ENCODE measurements at regions not wholly inside any gene's neighbourhood (a gene's known extent, or its start where the extent isn't known, plus 50 kb on each side); places are given as distances from the start of the nearest gene placed in this dataset.

DNA sequence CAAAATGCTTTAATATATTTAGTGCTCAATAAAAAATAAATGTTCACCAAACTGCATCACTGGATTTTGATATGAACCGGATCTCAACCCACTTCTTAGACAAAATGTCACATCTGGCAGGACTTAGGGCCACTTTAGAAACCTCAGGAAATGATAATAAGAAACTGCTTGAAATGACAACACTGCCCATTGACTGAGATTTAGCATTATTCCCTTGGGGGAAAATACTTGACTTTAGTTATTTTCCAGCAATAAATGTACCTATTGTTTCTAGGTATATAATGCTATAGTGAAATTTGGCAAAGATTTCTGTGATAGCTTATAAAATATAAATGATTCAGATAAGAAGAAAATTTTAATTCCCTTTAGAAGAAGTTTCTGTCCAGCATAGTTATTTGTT, 195.1 kb downstream of the ICOS start:
- DNase-seq (ENCODE audit: low read depth in 4 of 6, low spot score in 6 of 6), result no peak
- H3K9me3 ChIP-seq (ENCODE audit: control insufficient read depth, insufficient read depth, low read length), result no peaks in the 10 kb centered on the region

DNA sequence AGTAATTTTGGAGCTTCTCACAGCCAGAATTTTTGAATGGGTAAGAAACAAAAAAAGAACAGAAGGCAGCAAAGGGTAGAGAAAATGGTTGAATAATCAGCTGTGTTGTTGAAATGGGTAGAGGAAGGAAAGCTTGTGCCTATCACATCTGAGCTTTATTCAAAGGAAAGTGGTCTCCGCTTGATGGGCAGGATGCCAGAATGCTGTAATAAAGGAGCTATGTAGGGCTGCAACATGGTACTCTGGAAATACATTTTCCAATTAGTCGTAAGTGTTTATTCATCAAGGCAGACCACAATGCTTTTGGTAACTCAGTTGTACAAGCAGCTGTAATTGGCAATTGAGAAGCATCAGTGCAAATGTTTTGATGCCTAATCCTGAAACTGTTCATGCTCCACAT, 196.9 kb downstream of the ICOS start:
- Histone ChIP-seq H3K27ac (ENCODE audit: low read depth, low read length) (no peak overlapping the region), H3K9me3 (ENCODE audit: control insufficient read depth, insufficient read depth, low read length) (no peaks in the 10 kb centered on the region), H3K4me3 (ENCODE audit: low read depth, low read length) (no peak overlapping the region), H3K36me3 (ENCODE audit: control insufficient read depth, insufficient read depth, low read length) (no peaks in the 10 kb centered on the region), H3K4me1 (ENCODE audit: control insufficient read depth, insufficient read depth, low read length) (no peaks in the 10 kb centered on the region), H3K27me3 (ENCODE audit: control insufficient read depth, insufficient read depth, low read length) (no peaks in the 10 kb centered on the region)
- WGBS (ENCODE audit: insufficient coverage), result 60% methylated on average over 2 of the region's 2 CpGs
- peak in 2 of 6 donors; percentile 73 to 78 for DNase-seq (ENCODE audit: low read depth in 4 of 6, low spot score in 6 of 6)

More for the DNA sequence above, 195.1 kb downstream of the ICOS start:
- no peaks in the 10 kb centered on the region for H3K4me1 ChIP-seq (ENCODE audit: control insufficient read depth, insufficient read depth, low read length)
- H3K4me3 ChIP-seq (ENCODE audit: low read depth, low read length), result no peak overlapping the region
- no CpG with 5 or more reads among the region's 1 CpG for WGBS (ENCODE audit: insufficient coverage)
- no peaks in the 10 kb centered on the region for H3K27me3 ChIP-seq (ENCODE audit: control insufficient read depth, insufficient read depth, low read length)
- no peak overlapping the region for H3K27ac ChIP-seq (ENCODE audit: low read depth, low read length)
- no peaks in the 10 kb centered on the region for H3K36me3 ChIP-seq (ENCODE audit: control insufficient read depth, insufficient read depth, low read length)

DNA sequence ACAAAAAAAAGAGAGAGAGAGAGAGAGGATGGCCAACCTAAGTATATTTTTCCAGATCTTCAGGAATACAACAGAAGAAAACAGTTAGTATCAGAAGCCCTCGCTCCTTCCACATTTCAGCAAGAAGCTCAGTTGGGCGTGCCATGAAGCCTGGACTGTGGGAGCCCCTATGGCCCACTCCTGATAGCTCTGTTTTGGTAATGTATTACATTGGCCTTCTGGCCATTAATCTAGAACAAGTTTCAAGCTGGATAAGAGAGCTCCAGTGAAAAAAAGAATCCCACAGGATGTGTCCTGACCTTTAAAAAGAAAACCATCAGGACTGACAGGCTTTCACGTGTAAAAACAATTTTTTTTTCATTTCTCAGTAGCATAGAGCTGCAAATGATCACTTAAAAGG, 197.9 kb downstream of the ICOS start:
- Histone ChIP-seq H3K9me3 (ENCODE audit: control insufficient read depth, insufficient read depth, low read length) (no peaks in the 10 kb centered on the region), H3K36me3 (ENCODE audit: control insufficient read depth, insufficient read depth, low read length) (no peaks in the 10 kb centered on the region), H3K27ac (ENCODE audit: low read depth, low read length) (no peak overlapping the region), H3K4me1 (ENCODE audit: control insufficient read depth, insufficient read depth, low read length) (no peaks in the 10 kb centered on the region), H3K27me3 (ENCODE audit: control insufficient read depth, insufficient read depth, low read length) (no peaks in the 10 kb centered on the region), H3K4me3 (ENCODE audit: low read depth, low read length) (no peak overlapping the region)
- DNase-seq (ENCODE audit: low read depth in 4 of 6, low spot score in 6 of 6), result no peak
- no CpG with 5 or more reads among the region's 3 CpGs for WGBS (ENCODE audit: insufficient coverage)

DNA sequence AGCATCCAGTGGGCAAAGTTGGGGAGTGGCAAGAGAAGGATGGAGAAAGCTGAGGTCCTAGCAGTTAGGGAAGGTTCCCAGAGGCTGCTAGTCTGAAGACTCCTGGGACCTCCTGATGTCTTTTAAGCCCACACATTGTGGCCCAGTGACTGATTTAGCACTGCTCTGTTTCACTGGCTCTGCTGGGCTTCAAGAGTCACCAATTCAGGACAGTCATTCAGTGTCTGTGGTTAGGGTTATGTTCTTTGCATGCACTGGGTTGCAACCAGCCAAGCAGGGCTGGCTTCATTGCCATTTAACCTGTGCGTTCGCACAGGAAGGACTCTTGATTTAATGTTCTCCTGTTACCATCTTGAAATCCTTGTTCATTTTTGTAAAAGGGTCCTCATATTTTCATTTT, 199.2 kb downstream of the ICOS start:
- Histone ChIP-seq H3K27me3 (ENCODE audit: control insufficient read depth, insufficient read depth, low read length) (no peaks in the 10 kb centered on the region), H3K4me1 (ENCODE audit: control insufficient read depth, insufficient read depth, low read length) (no peaks in the 10 kb centered on the region), H3K27ac (ENCODE audit: low read depth, low read length) (no peak overlapping the region), H3K36me3 (ENCODE audit: control insufficient read depth, insufficient read depth, low read length) (no peaks in the 10 kb centered on the region), H3K9me3 (ENCODE audit: control insufficient read depth, insufficient read depth, low read length) (no peaks in the 10 kb centered on the region), H3K4me3 (ENCODE audit: low read depth, low read length) (no peak overlapping the region)
- DNase-seq (ENCODE audit: low read depth in 4 of 6, low spot score in 6 of 6), result no peak
- WGBS (ENCODE audit: insufficient coverage), result 100% methylated on average over 2 of the region's 2 CpGs

DNA sequence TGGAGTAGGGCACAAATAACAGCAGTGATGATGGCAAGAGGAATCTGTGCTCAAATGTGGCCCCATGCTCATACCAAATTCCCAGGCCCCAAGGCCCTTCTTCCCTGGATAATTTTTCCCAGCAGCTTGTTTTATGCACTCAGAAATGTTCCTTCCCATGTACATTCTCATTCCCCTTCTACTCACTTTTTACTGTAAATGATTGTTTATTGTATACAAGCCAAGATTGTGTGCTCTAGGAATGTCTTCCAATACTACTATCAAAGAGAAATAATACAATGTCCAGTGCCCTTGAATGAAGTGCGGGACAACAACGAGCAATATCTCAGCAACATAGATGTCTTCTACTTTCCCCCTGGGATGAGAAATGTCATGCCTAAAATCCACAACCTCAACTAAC, 201.6 kb downstream of the ICOS start:
- H3K4me3 ChIP-seq (ENCODE audit: low read depth, low read length), result no peak overlapping the region
- H3K4me1 ChIP-seq (ENCODE audit: control insufficient read depth, insufficient read depth, low read length), result no peaks in the 10 kb centered on the region
- 86% methylated on average over 2 of the region's 2 CpGs for WGBS (ENCODE audit: insufficient coverage)
- no peaks in the 10 kb centered on the region for H3K9me3 ChIP-seq (ENCODE audit: control insufficient read depth, insufficient read depth, low read length)
- H3K27ac ChIP-seq (ENCODE audit: low read depth, low read length), result no peak overlapping the region
- no peaks in the 10 kb centered on the region for H3K36me3 ChIP-seq (ENCODE audit: control insufficient read depth, insufficient read depth, low read length)
- DNase-seq (ENCODE audit: low read depth in 4 of 6, low spot score in 6 of 6), result no peak
- no peaks in the 10 kb centered on the region for H3K27me3 ChIP-seq (ENCODE audit: control insufficient read depth, insufficient read depth, low read length)

DNA sequence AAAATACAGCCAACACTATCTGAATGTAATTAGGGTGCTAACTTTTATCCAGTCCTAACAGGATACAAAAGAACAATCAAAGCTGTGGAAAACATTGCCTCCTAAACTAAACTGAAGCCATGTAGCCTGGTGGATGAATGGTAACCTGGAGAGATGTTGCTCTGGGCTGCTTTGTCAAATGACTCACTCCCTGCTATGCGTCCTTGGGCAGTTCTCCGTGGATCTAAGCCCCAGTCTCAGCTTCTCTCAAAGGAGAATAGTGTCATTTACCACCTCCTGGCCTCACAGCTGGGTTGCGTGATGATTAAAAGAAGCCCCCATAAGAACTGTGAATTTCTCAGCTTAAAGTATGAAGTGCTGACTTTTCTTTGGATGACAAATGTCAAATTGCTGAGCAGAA, 203.7 kb downstream of the ICOS start:
- Histone ChIP-seq H3K9me3 (ENCODE audit: control insufficient read depth, insufficient read depth, low read length) (no peaks in the 10 kb centered on the region), H3K27ac (ENCODE audit: low read depth, low read length) (no peak overlapping the region), H3K4me1 (ENCODE audit: control insufficient read depth, insufficient read depth, low read length) (peaks cover 12% of the 10 kb centered on the region), H3K36me3 (ENCODE audit: control insufficient read depth, insufficient read depth, low read length) (no peaks in the 10 kb centered on the region), H3K4me3 (ENCODE audit: low read depth, low read length) (no peak overlapping the region), H3K27me3 (ENCODE audit: control insufficient read depth, insufficient read depth, low read length) (no peaks in the 10 kb centered on the region)
- 80% methylated on average over 1 of the region's 3 CpGs for WGBS (ENCODE audit: insufficient coverage)
- DNase-seq (ENCODE audit: low read depth in 4 of 6, low spot score in 6 of 6), result no peak

DNA sequence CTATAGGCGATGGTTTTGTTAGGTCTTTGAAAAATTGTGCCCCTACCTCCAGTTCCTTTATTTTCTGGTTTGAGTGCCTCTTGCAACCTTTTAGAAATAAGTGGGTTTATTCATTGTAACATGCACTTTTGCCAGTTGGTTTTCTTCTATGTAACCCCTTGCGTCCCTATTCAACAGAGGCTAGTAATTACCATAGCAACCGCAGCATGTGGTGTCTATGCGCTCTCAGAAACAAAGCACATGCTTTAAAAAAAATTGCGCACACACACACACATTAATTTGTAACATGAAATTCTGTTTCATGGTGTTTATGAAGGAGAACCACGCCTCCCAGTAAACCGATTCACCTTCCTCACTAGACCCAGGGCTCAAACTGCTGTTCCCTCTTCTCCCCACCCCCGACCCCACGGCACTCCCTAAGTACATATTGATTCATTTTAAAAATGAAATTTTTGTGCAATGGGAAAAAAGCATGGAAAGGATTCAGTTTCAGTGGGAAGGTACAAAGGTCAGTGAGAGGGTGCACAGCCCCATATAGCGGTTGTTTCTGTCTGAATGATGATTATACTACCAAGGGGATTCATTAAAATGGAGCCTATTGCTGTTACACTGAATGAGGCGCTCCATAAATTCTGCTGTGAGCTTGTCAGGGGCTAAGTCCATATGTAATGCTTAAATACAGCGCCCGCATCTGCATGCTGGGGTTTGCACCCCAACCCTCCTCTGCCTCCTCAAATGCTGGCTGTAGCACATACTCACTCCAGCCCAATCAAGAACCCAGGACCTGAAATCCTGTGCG, 206.9 kb downstream of the ICOS start:
- WGBS (ENCODE audit: insufficient coverage), result 54% methylated on average over 7 of the region's 14 CpGs
- Histone ChIP-seq H3K27ac (ENCODE audit: low read depth, low read length) (no peak overlapping the region), H3K27me3 (ENCODE audit: control insufficient read depth, insufficient read depth, low read length) (peaks cover 2% of the 10 kb centered on the region), H3K9me3 (ENCODE audit: control insufficient read depth, insufficient read depth, low read length) (no peaks in the 10 kb centered on the region), H3K36me3 (ENCODE audit: control insufficient read depth, insufficient read depth, low read length) (no peaks in the 10 kb centered on the region), H3K4me1 (ENCODE audit: control insufficient read depth, insufficient read depth, low read length) (peaks cover 16% of the 10 kb centered on the region), H3K4me3 (ENCODE audit: low read depth, low read length) (no peak overlapping the region)
- DNase-seq (ENCODE audit: low read depth in 4 of 6, low spot score in 6 of 6), result peak in 3 of 6 donors; percentile 43 to 93 (median 77)

DNA sequence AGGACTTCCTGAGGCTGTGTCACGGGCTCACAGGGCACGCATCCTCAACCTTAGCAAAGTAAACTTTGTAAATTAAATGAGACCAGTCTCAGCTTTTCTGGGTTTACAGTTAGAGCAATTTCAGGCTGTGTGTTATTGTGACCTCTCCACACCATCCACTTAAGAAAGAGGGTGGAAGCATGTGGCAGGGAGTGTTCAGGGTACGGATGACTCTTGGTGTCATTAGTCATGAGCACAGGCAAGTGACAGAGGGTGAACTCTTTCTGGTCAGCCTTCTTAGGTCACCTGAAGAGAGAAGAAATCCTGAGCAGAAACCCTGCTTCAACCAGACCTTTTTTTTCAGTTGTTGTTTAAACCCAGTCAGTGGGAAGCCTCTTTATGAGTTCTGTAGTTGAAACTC, 207.9 kb downstream of the ICOS start:
- Histone ChIP-seq H3K27me3 (ENCODE audit: control insufficient read depth, insufficient read depth, low read length) (peaks cover 2% of the 10 kb centered on the region), H3K27ac (ENCODE audit: low read depth, low read length) (no peak overlapping the region), H3K4me1 (ENCODE audit: control insufficient read depth, insufficient read depth, low read length) (peaks cover 16% of the 10 kb centered on the region), H3K9me3 (ENCODE audit: control insufficient read depth, insufficient read depth, low read length) (no peaks in the 10 kb centered on the region), H3K4me3 (ENCODE audit: low read depth, low read length) (no peak overlapping the region), H3K36me3 (ENCODE audit: control insufficient read depth, insufficient read depth, low read length) (no peaks in the 10 kb centered on the region)
- WGBS (ENCODE audit: insufficient coverage), result no CpG with 5 or more reads among the region's 3 CpGs
- DNase-seq (ENCODE audit: low read depth in 4 of 6, low spot score in 6 of 6), result peak in 1 of 6 donors; percentile 10

DNA sequence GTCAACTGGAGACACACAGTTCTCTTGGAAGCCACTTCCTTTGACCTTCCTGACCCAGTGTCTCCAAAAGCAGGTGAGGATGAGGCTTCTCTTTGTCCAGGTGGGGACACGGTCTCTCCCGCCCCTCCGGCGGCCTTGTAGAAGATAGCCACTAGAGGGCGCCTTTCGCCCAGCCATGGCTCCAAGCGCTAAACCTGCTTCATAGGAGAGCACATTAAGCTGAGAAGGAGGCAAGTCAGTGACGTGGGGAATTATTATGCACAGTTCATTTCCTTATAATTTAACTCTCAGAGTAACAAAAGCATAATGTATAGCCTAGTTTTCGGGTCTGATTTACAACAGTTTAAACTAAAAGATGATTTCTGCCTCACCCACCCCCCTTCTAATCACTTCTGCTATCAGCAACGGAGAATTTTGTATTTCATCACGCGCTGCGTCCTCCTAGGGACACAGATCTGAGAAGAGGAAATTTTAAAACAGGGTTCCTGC, 208.7 kb downstream of the ICOS start:
- Histone ChIP-seq H3K4me1 (ENCODE audit: control insufficient read depth, insufficient read depth, low read length) (peaks cover 16% of the 10 kb centered on the region), H3K36me3 (ENCODE audit: control insufficient read depth, insufficient read depth, low read length) (no peaks in the 10 kb centered on the region), H3K9me3 (ENCODE audit: control insufficient read depth, insufficient read depth, low read length) (no peaks in the 10 kb centered on the region), H3K27me3 (ENCODE audit: control insufficient read depth, insufficient read depth, low read length) (peaks cover 2% of the 10 kb centered on the region), H3K27ac (ENCODE audit: low read depth, low read length) (peak overlapping the region; percentile 57), H3K4me3 (ENCODE audit: low read depth, low read length) (peak overlapping the region; percentile 45)
- DNase-seq (ENCODE audit: low read depth in 4 of 6, low spot score in 6 of 6), result peak in 5 of 6 donors; percentile 66 to 96 (median 81)
- 0% methylated on average over 7 of the region's 13 CpGs for WGBS (ENCODE audit: insufficient coverage)

DNA sequence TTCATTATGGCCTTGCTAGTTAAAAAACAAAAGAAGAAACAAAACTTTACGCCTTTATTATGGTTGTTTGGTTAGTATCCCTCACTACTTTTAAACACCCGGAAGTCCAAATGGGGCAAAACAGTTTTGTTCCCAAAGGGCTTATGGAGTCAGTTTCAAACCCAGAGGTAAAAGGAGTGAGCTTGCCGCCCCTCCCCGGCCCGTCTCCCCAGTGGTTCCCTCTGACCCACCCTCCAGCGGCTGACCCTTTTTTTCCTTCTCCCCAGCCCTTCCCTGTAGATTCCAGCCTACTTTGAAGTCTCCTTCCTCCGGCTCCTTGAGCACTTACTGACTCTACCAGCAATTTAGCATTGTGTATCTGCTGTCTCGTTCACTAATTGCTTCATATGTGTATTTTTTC, 209.2 kb downstream of the ICOS start:
- peak overlapping the region; percentile 45 for H3K4me3 ChIP-seq (ENCODE audit: low read depth, low read length)
- H3K9me3 ChIP-seq (ENCODE audit: control insufficient read depth, insufficient read depth, low read length), result no peaks in the 10 kb centered on the region
- H3K27me3 ChIP-seq (ENCODE audit: control insufficient read depth, insufficient read depth, low read length), result peaks cover 2% of the 10 kb centered on the region
- H3K27ac ChIP-seq (ENCODE audit: low read depth, low read length), result peak overlapping the region; percentile 57
- H3K4me1 ChIP-seq (ENCODE audit: control insufficient read depth, insufficient read depth, low read length), result peaks cover 19% of the 10 kb centered on the region
- no peak for DNase-seq (ENCODE audit: low read depth in 4 of 6, low spot score in 6 of 6)
- WGBS (ENCODE audit: insufficient coverage), result 19% methylated on average over 4 of the region's 8 CpGs
- no peaks in the 10 kb centered on the region for H3K36me3 ChIP-seq (ENCODE audit: control insufficient read depth, insufficient read depth, low read length)

Data from spinal cord (tissue), 9 donors.